CD14-positive monocyte (primary cell): ENCODE measurements at regions not wholly inside any gene's neighbourhood (a gene's known extent, or its start where the extent isn't known, plus 50 kb on each side); places are given as distances from the start of the nearest gene placed in this dataset.

Experiments
- DNase-seq, 3 donors: peaks; one replicate each; pipeline ENCODE4 v3.0.0-alpha.2; 2011 to 2022
- H2AFZ ChIP-seq: 2 replicates; pipeline ENCODE4 v1.6.0; 2012; ENCODE audit warnings: mild to moderate bottlenecking, low read depth, low read length, inconsistent platforms; ENCODE audit not compliant: insufficient read depth, poor library complexity, severe bottlenecking
- H3K27ac ChIP-seq, 2 donors: 1 replicate in 1 of 2; 2 replicates in 1 of 2; pipeline ENCODE4 v1.5.1; 2012 to 2013; ENCODE audit warnings: low read length in 2 of 2, control low read depth in 1 of 2, inconsistent platforms in 1 of 2, low read depth in 1 of 2, mild to moderate bottlenecking in 1 of 2
- H3K27me3 ChIP-seq, 2 donors: one replicate each; pipeline versions ENCODE4 v1.6.0 to v1.6.1; 2011 to 2013; ENCODE audit warnings: low read length in 2 of 2; ENCODE audit not compliant: control insufficient read depth in 2 of 2, insufficient read depth in 2 of 2
- H3K36me3 ChIP-seq, 2 donors: replicated peaks in 1 of 2; 1 replicate in 1 of 2; 2 replicates in 1 of 2; pipeline versions ENCODE4 v1.5.1 to v1.6.1; 2012 to 2013; ENCODE audit warnings: low read length in 2 of 2, control low read depth in 1 of 2, inconsistent platforms in 1 of 2, mild to moderate bottlenecking in 1 of 2; ENCODE audit not compliant: insufficient read depth in 2 of 2, control insufficient read depth in 1 of 2
- H3K4me1 ChIP-seq, 2 donors: 1 replicate in 1 of 2; 2 replicates in 1 of 2; pipeline versions ENCODE4 v1.5.1 to v1.6.1; 2012 to 2013; ENCODE audit warnings: low read length in 2 of 2, control low read depth in 1 of 2, inconsistent platforms in 1 of 2, mild to moderate bottlenecking in 1 of 2, moderate library complexity in 1 of 2; ENCODE audit not compliant: insufficient read depth in 2 of 2, control insufficient read depth in 1 of 2
- H3K4me2 ChIP-seq: replicated peaks from 2 replicates; pipeline ENCODE3; 2012; ENCODE audit warnings: low read length, moderate library complexity, mild to moderate bottlenecking; ENCODE audit not compliant: poor library complexity, severe bottlenecking; ENCODE audit errors: extremely low read depth
- H3K4me3 ChIP-seq, 3 experiments: fragments of 200-600 bp in 1 of 3; sonication (generic) in 1 of 3; replicated peaks in 1 of 3; 1 replicate in 2 of 3; 2 replicates in 1 of 3; pipeline ENCODE4 v1.5.1; 2011 to 2013; ENCODE audit warnings: low read length in 3 of 3, mild to moderate bottlenecking in 3 of 3, control low read depth in 2 of 3, low read depth in 2 of 3, inconsistent platforms in 1 of 3, moderate library complexity in 1 of 3
- H3K79me2 ChIP-seq: 2 replicates; pipeline ENCODE4 v1.6.0; 2012; ENCODE audit warnings: mild to moderate bottlenecking, control low read depth, inconsistent platforms, low read length, moderate library complexity; ENCODE audit not compliant: insufficient read depth
- H3K9ac ChIP-seq: 2 replicates; pipeline ENCODE4 v1.6.0; 2017; ENCODE audit warnings: low read length, mild to moderate bottlenecking; ENCODE audit not compliant: insufficient read depth, poor library complexity, severe bottlenecking
- H3K9me3 ChIP-seq, 2 donors: replicated peaks in 1 of 2; 1 replicate in 1 of 2; 2 replicates in 1 of 2; pipeline versions ENCODE4 v1.5.1 to v1.6.1; 2012 to 2013; ENCODE audit warnings: low read length in 2 of 2, control low read depth in 1 of 2; ENCODE audit not compliant: control insufficient read depth in 1 of 2, insufficient read depth in 1 of 2
- H4K20me1 ChIP-seq: 2 replicates; pipeline ENCODE4 v1.6.0; 2012; ENCODE audit warnings: mild to moderate bottlenecking, low read length, control low read depth, moderate library complexity; ENCODE audit not compliant: insufficient read depth
- H3K27ac Mint-ChIP-seq, 7 donors: one replicate each; pipeline ENCODE4 v1.8.0; 2020; ENCODE audit warnings: mild to moderate bottlenecking in 7 of 7, mixed read lengths in 7 of 7, moderate library complexity in 6 of 7, inconsistent platforms in 2 of 7
- H3K27me3 Mint-ChIP-seq, 3 donors: one replicate each; pipeline ENCODE4 v1.8.0; 2021 to 2022; ENCODE audit warnings: low read depth in 3 of 3, mild to moderate bottlenecking in 3 of 3, mixed read lengths in 3 of 3, moderate library complexity in 3 of 3, inconsistent platforms in 1 of 3
- H3K36me3 Mint-ChIP-seq, 2 donors: one replicate each; pipeline ENCODE4 v1.8.0; 2020; ENCODE audit warnings: mixed read lengths in 2 of 2, inconsistent platforms in 1 of 2, mild to moderate bottlenecking in 1 of 2
- H3K4me1 Mint-ChIP-seq: one replicate; pipeline ENCODE4 v1.8.0; 2020; ENCODE audit warnings: mild to moderate bottlenecking, mixed read lengths
- H3K4me3 Mint-ChIP-seq, 2 donors: one replicate each; pipeline ENCODE4 v1.8.0; 2020; ENCODE audit warnings: mild to moderate bottlenecking in 2 of 2, mixed read lengths in 2 of 2, moderate library complexity in 1 of 2
- H3K9me3 Mint-ChIP-seq, 7 donors: one replicate each; pipeline ENCODE4 v1.8.0; 2020 to 2022; ENCODE audit warnings: mixed read lengths in 7 of 7, mild to moderate bottlenecking in 6 of 7, moderate library complexity in 6 of 7, inconsistent platforms in 2 of 7
- CTCF ChIP-seq: fragments of 200-600 bp; IDR thresholded peaks from one replicate; pipeline ENCODE4 v1.8.0; 2022; ENCODE audit warnings: antibody characterized with exemption, mild to moderate bottlenecking
- WGBS: methylation state at CpG from one replicate; pipeline ENCODE4 v1.1.5; 2013; ENCODE audit warnings: missing lambda C conversion rate; ENCODE audit not compliant: insufficient coverage; 5-methylcytosine and 5-hydroxymethylcytosine counted together
- intact Hi-C, 2 donors: fragments of 100-400 bp; cut with micrococcal nuclease; formaldehyde crosslinking; loops; one replicate each; pipeline versions ENCODE4 v1.15.0 to v1.15.1; 2023

GRCh38 chr5:153939101-153939500 is 99.6 kb downstream of the FAM114A2 start:
- H3K27me3 ChIP-seq = no peaks in the 10 kb centered on the region
- no peaks in the 10 kb centered on the region for H3K4me1 ChIP-seq
- no peaks in the 10 kb centered on the region for H3K36me3 ChIP-seq
- DNase-seq = no peak
- no peak for TF ChIP-seq CTCF
- Mint-ChIP-seq H3K4me1 (no peaks in the 10 kb centered on the region), H3K27ac (no peak overlapping the region), H3K27me3 (peaks cover 0 to 2% (median 0%) of the 10 kb centered on the region in 3 donors), H3K9me3 (peaks cover 18 to 53% (median 37%) of the 10 kb centered on the region in 7 donors), H3K4me3 (no peak overlapping the region), H3K36me3 (no peaks in the 10 kb centered on the region)
- no peak overlapping the region for H2AFZ ChIP-seq
- 67% methylated on average over 1 of the region's 3 CpGs for WGBS
- H3K9ac ChIP-seq = no peak overlapping the region
- H3K4me3 ChIP-seq = no peak overlapping the region
- no peaks in the 10 kb centered on the region for H3K79me2 ChIP-seq
- H4K20me1 ChIP-seq = no peaks in the 10 kb centered on the region
- H3K4me2 ChIP-seq = no peak overlapping the region
- no peak overlapping the region for H3K27ac ChIP-seq
- peaks cover 31 to 57% of the 10 kb centered on the region in 2 donors for H3K9me3 ChIP-seq
- intact Hi-C loops = no loop called here

DNA sequence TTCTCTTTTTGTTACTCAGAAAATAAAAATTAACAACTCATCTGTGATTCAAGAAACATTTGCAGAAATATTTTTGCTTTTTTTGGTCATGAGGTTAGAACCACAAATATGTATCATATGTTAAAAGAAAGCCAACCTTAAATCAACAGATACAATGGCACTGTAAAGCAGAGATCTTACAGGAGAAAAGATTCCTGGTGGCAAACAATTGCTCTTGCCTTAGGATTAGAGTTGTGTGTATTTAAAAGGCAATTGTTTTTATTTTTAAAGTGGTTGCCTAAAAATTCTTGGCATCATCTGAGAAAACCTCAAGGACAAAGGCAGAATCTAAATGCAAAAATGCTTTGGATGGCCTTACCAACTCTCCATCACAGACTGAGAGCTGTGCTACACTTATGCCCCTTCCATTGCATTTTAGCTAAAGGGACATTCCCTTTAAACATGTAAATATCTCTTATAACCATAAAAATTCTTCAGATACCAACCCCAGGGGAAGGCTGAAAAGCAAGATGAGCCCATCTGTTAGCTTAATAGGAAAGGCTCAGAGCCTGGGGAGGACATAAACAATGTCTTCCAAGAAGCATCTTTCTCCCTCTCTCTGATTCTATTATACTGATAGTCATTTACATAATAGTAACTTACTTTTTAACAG is 100.4 kb downstream of the FAM114A2 start:
- peaks cover 34 to 58% of the 10 kb centered on the region in 2 donors for H3K9me3 ChIP-seq
- no peaks in the 10 kb centered on the region for H3K4me1 Mint-ChIP-seq

More for the DNA sequence above, 100.4 kb downstream of the FAM114A2 start:
- Histone ChIP-seq H3K9ac (no peak overlapping the region), H3K4me1 (no peaks in the 10 kb centered on the region), H2AFZ (no peak overlapping the region), H3K27ac (no peak overlapping the region), H3K4me3 (no peak overlapping the region), H3K36me3 (no peaks in the 10 kb centered on the region), H3K27me3 (no peaks in the 10 kb centered on the region), H3K79me2 (no peaks in the 10 kb centered on the region), H3K4me2 (no peak overlapping the region), H4K20me1 (no peaks in the 10 kb centered on the region)
- intact Hi-C loops = no loop called here
- Mint-ChIP-seq H3K27me3 (peaks cover 0 to 2% (median 0%) of the 10 kb centered on the region in 3 donors), H3K36me3 (no peaks in the 10 kb centered on the region), H3K4me3 (no peak overlapping the region), H3K9me3 (peaks cover 21 to 55% (median 38%) of the 10 kb centered on the region in 7 donors), H3K27ac (no peak overlapping the region)
- no peak for TF ChIP-seq CTCF
- DNase-seq = no peak
